ENCODE measurements at regions not wholly inside any gene's neighbourhood (a gene's known extent, or its start where the extent isn't known, plus 50 kb on each side); places are given as distances from the start of the nearest gene placed in this dataset.
"Not testable (repeated sequence)": the region's sequence is repeated elsewhere in the genome, so short reads cannot be mapped to it uniquely, and the experiment has no call there.

DNA sequence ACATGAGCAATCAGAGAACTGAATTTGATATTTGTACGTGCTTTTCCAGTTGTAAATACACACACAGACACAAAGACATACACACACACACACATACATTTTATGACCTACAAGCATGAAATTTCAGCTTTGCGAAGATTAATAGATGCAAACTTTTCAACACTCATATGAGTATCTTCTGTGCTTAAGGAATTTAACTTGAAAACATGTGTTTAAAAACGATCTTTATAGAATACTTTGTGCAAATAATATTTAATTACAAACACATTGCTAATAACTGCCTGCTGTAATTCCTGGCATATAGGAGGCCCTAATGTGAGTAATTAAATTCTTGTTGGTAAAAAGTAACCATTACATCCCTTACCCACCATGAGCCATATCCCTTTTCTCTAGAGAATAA, 107.7 kb upstream of the PLSCR5 start:
- no peak for DNase-seq (ENCODE audit: low read depth, low spot score)
- POLR2A ChIA-PET, result no interaction called here
- TF ChIP-seq, protein P1, sequence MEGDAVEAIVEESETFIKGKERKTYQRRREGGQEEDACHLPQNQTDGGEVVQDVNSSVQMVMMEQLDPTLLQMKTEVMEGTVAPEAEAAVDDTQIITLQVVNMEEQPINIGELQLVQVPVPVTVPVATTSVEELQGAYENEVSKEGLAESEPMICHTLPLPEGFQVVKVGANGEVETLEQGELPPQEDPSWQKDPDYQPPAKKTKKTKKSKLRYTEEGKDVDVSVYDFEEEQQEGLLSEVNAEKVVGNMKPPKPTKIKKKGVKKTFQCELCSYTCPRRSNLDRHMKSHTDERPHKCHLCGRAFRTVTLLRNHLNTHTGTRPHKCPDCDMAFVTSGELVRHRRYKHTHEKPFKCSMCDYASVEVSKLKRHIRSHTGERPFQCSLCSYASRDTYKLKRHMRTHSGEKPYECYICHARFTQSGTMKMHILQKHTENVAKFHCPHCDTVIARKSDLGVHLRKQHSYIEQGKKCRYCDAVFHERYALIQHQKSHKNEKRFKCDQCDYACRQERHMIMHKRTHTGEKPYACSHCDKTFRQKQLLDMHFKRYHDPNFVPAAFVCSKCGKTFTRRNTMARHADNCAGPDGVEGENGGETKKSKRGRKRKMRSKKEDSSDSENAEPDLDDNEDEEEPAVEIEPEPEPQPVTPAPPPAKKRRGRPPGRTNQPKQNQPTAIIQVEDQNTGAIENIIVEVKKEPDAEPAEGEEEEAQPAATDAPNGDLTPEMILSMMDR (IDR thresholded peaks at IDR 0.05; ENCODE audit: low read depth, low read length), result no peak
- CTCF ChIA-PET, result no interaction called here
- no peak overlapping the region for H3K27ac ChIP-seq (ENCODE audit: low read depth, low read length)
- no peak overlapping the region for H3K4me3 ChIP-seq (ENCODE audit: low read depth, low read length)
- H3K9me3 ChIP-seq (ENCODE audit: control insufficient read depth, insufficient read depth, low read length), result no peaks in the 10 kb centered on the region
- no peaks in the 10 kb centered on the region for H3K27me3 ChIP-seq (ENCODE audit: control insufficient read depth, insufficient read depth, low read length)

DNA sequence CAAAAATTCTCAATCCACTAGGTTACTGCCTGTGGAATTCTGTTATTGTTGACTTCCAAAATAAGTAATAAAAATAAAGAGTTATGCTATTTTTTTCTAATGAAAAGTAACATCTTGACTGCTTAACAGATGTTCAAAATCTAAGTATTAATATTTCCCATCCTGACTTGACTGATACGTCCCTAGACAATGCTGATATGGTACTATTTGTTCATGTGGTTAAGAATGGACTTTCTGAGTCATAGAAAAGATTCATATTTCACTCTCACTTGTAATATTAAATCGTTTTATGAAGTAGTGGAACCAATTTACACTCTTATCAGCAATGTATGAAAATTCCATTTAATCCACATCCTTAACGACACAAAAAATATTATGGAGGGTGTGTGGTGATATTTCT, 104.8 kb upstream of the PLSCR5 start:
- no peak for DNase-seq (ENCODE audit: low read depth, low spot score)
- Histone ChIP-seq H3K4me3 (ENCODE audit: low read depth, low read length) (no peak overlapping the region), H3K27ac (ENCODE audit: low read depth, low read length) (no peak overlapping the region), H3K27me3 (ENCODE audit: control insufficient read depth, insufficient read depth, low read length) (no peaks in the 10 kb centered on the region), H3K9me3 (ENCODE audit: control insufficient read depth, insufficient read depth, low read length) (no peaks in the 10 kb centered on the region)
- ChIA-PET POLR2A (no interaction called here), CTCF (no interaction called here)
- TF ChIP-seq, protein P1 (IDR thresholded peaks at IDR 0.05; ENCODE audit: low read depth, low read length), result no peak

DNA sequence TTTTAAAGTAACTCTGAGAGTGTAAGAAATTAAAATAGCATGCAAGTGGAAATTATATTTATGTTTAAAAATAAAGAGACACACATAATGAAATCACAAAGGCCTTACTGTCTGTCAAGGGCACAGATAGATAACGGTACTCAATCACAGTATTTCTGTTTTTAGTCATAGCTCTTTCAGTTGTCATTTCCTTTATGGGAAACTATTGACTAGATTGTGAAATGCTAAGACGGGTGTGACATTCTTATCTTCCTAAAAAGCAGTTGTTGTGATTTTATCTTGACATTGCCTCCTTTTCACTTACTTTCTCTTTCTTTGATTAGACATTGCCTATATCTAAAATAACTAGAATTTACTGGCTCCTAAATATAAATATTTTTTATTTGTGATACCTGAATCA, 100.1 kb upstream of the PLSCR5 start:
- CTCF ChIA-PET, result no interaction called here
- POLR2A ChIA-PET, result no interaction called here
- Histone ChIP-seq H3K27me3 (ENCODE audit: control insufficient read depth, insufficient read depth, low read length) (no peaks in the 10 kb centered on the region), H3K27ac (ENCODE audit: low read depth, low read length) (no peak overlapping the region), H3K4me3 (ENCODE audit: low read depth, low read length) (no peak overlapping the region), H3K9me3 (ENCODE audit: control insufficient read depth, insufficient read depth, low read length) (no peaks in the 10 kb centered on the region)
- TF ChIP-seq, protein P1 (IDR thresholded peaks at IDR 0.05; ENCODE audit: low read depth, low read length), result no peak
- DNase-seq (ENCODE audit: low read depth, low spot score), result no peak

DNA sequence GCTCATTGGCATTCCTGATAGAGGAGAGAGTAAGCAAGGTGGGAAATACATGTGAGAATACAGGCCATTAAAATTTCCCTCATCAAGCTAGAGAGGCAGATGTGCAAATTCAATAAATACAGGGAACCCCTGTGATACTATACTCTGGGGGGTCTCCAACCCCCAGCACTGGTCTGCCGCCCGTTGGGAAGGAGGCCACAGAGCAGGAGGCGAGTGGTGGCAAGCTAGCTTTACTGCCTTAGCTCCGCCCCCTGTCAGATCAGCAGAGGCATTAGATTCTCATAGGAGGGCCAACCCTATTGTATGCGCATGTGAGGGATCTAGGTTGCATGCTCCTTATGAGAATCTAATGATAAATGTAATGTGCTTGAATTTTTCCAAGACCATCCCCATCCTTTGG, 97.1 kb upstream of the PLSCR5 start:
- no peak overlapping the region for H3K4me3 ChIP-seq (ENCODE audit: low read depth, low read length)
- no peak overlapping the region for H3K27ac ChIP-seq (ENCODE audit: low read depth, low read length)
- H3K9me3 ChIP-seq (ENCODE audit: control insufficient read depth, insufficient read depth, low read length), result no peaks in the 10 kb centered on the region
- ChIA-PET POLR2A (no interaction called here), CTCF (no interaction called here)
- TF ChIP-seq, protein P1 (IDR thresholded peaks at IDR 0.05; ENCODE audit: low read depth, low read length), result no peak
- H3K27me3 ChIP-seq (ENCODE audit: control insufficient read depth, insufficient read depth, low read length), result no peaks in the 10 kb centered on the region
- DNase-seq (ENCODE audit: low read depth, low spot score), result no peak

DNA sequence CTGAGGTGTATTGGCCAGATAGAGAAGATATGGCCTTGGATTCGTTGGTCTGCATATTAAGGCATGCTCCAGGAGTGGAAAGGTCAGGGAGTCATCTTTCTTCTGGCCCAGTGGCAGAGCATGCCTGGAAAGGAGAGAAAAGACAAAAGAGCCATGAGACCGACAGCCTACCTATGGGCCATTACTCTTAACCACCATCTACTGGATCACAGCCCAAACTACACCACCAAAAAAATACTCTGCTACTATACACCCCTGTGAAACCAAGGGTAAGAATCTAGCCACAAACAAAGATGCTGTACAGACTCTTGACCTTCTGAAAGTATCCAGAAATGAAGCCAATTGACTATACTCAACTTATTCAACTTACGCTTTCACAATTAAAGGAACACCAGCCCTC, 96.1 kb upstream of the PLSCR5 start:
- Histone ChIP-seq H3K27me3 (ENCODE audit: control insufficient read depth, insufficient read depth, low read length) (no peaks in the 10 kb centered on the region), H3K9me3 (ENCODE audit: control insufficient read depth, insufficient read depth, low read length) (no peaks in the 10 kb centered on the region), H3K27ac (ENCODE audit: low read depth, low read length) (no peak overlapping the region), H3K4me3 (ENCODE audit: low read depth, low read length) (no peak overlapping the region)
- CTCF ChIA-PET, result no interaction called here
- TF ChIP-seq, protein P1 (IDR thresholded peaks at IDR 0.05; ENCODE audit: low read depth, low read length), result no peak
- DNase-seq (ENCODE audit: low read depth, low spot score), result no peak
- POLR2A ChIA-PET, result no interaction called here

DNA sequence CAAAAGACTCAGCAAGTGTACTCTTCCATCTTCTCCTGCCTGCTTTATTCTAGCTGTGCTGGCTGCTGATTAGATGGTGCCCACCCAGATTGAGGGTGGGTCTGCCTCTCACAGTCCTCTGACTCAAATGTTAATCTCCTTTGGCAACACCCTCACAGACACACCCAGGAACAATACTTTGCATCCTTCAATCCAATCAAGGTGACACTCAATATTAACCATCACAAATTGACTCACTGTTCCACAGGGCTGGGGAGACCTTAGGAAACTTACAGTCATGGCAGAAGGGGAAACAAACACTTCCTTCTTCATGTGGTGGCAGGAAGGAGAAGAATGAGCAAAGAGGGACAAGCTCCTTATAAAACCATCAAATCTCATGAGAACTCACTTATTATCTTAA, 94.9 kb upstream of the PLSCR5 start:
- H3K4me3 ChIP-seq (ENCODE audit: low read depth, low read length); H3K27ac ChIP-seq (ENCODE audit: low read depth, low read length); POLR2A ChIA-PET; CTCF ChIA-PET; H3K27me3 ChIP-seq (ENCODE audit: control insufficient read depth, insufficient read depth, low read length); DNase-seq (ENCODE audit: low read depth, low spot score); H3K9me3 ChIP-seq (ENCODE audit: control insufficient read depth, insufficient read depth, low read length): not testable (repeated sequence)
